Right atrium auricular region (tissue), 2 donors: ENCODE measurements at regions not wholly inside any gene's neighbourhood (a gene's known extent, or its start where the extent isn't known, plus 50 kb on each side); places are given as distances from the start of the nearest gene placed in this dataset.

ENCODE experiments used
- DNase-seq: peaks from one replicate; pipeline ENCODE4 v3.0.0-alpha.2; 2019; ENCODE audit warnings: low spot score
- H3K27ac ChIP-seq, 2 donors: fragments of 200-600 bp; sonication (generic); 1 replicate in 1 of 2; 2 replicates in 1 of 2; pipeline ENCODE4 v1.5.1; 2016 to 2019
- H3K27me3 ChIP-seq, 2 donors: fragments of 200-600 bp; sonication (generic); one replicate each; pipeline versions ENCODE4 v1.5.1 to v1.6.0; 2017 to 2019
- H3K36me3 ChIP-seq: fragments of 200-600 bp; sonication (generic); one replicate; pipeline ENCODE4 v1.5.1; 2016
- H3K4me1 ChIP-seq, 2 donors: fragments of 200-600 bp; sonication (generic); one replicate each; pipeline versions ENCODE4 v1.5.1 to v1.6.0; 2017 to 2019
- H3K4me3 ChIP-seq, 2 donors: fragments of 200-600 bp; sonication (generic); 1 replicate in 1 of 2; 2 replicates in 1 of 2; pipeline ENCODE4 v1.5.1; 2017 to 2019; ENCODE audit warnings: mild to moderate bottlenecking in 1 of 2, moderate library complexity in 1 of 2
- H3K9me3 ChIP-seq, 2 donors: fragments of 200-600 bp; sonication (generic); one replicate each; pipeline ENCODE4 v1.5.1; 2019
- TF ChIP-seq, protein P1 (sequence below), 2 donors: fragments of 200-600 bp; sonication (generic); IDR thresholded peaks; one replicate each; pipeline ENCODE4 v1.5.1; 2019; ENCODE audit warnings: antibody characterized with exemption in 2 of 2

DNA sequence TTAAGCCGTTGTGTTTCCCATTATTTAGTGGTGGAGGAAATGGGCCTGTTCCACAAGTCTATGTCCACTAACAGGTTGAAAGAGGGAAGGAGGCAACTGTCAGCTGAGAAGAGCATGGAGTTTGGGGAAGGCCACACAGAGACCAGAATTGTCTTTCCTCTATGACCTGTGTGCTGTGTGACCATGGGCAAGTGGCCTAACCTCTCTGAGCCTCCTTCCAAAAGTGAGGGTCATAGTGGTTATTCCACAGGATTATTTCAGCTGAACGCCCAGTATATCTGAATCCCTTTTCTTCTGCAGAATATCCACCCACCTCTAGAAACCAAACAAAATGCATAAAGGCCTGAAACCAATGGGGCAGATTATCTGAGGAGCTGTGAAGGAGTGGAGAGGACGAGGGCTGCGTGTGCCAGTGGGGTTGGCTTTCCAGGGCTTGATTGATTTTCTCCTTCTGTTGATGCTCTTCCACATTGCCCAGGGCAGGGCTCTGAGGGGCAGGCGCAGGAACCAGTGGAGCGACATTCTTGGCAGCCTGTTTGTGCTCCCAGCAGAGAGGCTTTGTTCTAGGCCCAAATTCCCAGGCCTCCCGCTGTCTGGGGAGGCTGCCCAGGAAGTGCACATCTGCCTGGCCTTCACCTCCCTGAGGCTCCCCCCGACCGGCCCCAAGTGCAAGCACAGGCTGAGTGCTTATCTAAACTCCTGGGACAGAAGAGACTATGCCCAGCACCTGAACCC is 452.7 kb downstream of the BCL11B start:
- Histone ChIP-seq H3K27ac (no peak overlapping the region), H3K36me3 (no peaks in the 10 kb centered on the region), H3K9me3 (no peaks in the 10 kb centered on the region), H3K27me3 (no peaks in the 10 kb centered on the region), H3K4me3 (no peak overlapping the region), H3K4me1 (no peaks in the 10 kb centered on the region)
- no peak for DNase-seq
- TF ChIP-seq, protein P1, sequence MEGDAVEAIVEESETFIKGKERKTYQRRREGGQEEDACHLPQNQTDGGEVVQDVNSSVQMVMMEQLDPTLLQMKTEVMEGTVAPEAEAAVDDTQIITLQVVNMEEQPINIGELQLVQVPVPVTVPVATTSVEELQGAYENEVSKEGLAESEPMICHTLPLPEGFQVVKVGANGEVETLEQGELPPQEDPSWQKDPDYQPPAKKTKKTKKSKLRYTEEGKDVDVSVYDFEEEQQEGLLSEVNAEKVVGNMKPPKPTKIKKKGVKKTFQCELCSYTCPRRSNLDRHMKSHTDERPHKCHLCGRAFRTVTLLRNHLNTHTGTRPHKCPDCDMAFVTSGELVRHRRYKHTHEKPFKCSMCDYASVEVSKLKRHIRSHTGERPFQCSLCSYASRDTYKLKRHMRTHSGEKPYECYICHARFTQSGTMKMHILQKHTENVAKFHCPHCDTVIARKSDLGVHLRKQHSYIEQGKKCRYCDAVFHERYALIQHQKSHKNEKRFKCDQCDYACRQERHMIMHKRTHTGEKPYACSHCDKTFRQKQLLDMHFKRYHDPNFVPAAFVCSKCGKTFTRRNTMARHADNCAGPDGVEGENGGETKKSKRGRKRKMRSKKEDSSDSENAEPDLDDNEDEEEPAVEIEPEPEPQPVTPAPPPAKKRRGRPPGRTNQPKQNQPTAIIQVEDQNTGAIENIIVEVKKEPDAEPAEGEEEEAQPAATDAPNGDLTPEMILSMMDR (IDR thresholded peaks at IDR 0.05), result no peak

DNA sequence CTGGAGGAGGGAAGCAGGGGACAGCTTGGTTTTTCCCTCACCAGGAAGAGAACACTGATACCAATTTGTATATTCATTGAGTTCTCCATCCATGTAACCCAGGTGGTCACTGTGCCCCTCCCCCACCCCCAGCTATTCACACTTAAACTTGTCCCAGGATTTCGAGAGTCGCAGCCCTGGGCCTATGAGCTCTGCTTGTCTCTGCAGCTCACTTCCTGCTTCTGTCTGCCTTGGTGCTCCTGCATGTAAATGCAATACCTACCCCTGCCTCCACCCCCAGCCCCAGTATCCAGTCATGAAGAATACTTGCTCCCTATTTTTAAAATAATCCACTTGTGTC is 452.2 kb downstream of the BCL11B start:
- H3K36me3 ChIP-seq, result no peaks in the 10 kb centered on the region
- no peak for DNase-seq
- no peaks in the 10 kb centered on the region for H3K9me3 ChIP-seq
- TF ChIP-seq, protein P1 (IDR thresholded peaks at IDR 0.05), result no peak
- no peaks in the 10 kb centered on the region for H3K27me3 ChIP-seq
- H3K27ac ChIP-seq, result no peak overlapping the region
- no peaks in the 10 kb centered on the region for H3K4me1 ChIP-seq
- H3K4me3 ChIP-seq, result no peak overlapping the region

DNA sequence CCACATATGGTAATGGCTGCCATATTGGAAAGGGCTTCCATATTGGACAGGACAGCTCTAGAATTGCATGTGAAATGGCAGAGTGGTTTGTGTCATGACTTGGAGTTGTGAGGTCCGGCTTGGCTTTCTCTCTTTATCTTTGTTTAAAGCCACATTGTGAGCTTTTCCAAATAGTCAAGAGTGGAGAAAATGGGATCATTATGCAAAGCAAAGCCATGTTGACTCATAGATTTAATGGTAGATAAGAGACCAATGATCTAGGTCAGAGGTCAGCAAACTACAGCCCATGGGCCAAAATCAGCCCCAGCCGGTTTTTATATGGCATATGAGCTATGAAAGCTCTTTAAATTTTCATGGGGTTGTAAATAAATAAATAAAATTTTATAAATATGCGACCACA is 449.1 kb downstream of the BCL11B start:
- DNase-seq, result no peak
- no peaks in the 10 kb centered on the region for H3K4me1 ChIP-seq
- no peaks in the 10 kb centered on the region for H3K36me3 ChIP-seq
- no peak overlapping the region for H3K27ac ChIP-seq
- H3K9me3 ChIP-seq, result no peaks in the 10 kb centered on the region
- no peaks in the 10 kb centered on the region for H3K27me3 ChIP-seq
- TF ChIP-seq, protein P1 (IDR thresholded peaks at IDR 0.05), result no peak
- H3K4me3 ChIP-seq, result no peak overlapping the region

DNA sequence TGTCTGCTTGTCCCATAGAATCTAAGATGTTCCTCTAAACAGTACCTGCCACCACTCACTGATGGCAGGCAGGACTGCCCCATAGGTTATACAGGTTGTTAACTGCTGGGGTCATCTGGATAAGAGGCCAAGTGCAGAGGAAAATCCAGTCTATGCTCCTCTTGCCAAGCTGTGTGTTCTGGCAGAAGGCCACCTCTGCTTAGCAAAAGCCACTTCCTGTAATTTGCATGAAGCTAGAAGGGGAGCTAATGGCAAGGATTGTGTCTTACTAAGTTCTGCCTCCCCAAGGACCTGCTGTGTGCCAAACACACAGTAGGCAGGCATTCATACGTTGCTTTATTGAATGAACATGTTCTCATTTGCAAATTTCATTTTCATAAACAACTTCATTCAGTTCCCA is 445.4 kb downstream of the BCL11B start:
- Histone ChIP-seq H3K27ac (no peak overlapping the region), H3K4me3 (no peak overlapping the region), H3K27me3 (no peaks in the 10 kb centered on the region), H3K4me1 (no peaks in the 10 kb centered on the region), H3K9me3 (no peaks in the 10 kb centered on the region), H3K36me3 (no peaks in the 10 kb centered on the region)
- TF ChIP-seq, protein P1 (IDR thresholded peaks at IDR 0.05), result no peak
- DNase-seq, result no peak

DNA sequence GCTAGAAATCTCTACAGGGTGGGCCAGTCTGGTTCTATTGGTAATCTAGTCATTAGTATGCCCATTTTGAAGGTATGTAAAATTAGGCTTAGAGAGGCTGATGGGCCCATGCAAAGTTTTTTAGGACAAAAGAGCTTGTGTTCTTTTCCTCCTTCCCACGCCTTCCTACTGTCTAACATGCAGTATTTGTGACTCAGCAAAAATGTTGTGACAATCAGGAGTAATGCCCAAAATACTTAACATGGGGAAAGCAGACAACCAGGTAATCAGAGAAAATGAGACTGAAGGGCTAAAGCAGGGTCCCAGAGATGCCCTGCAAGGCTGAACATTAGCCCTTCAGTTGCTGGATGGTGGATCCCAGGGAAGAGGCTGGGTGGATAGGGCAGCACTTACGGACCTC is 437.9 kb downstream of the BCL11B start:
- no peaks in the 10 kb centered on the region for H3K9me3 ChIP-seq
- H3K27me3 ChIP-seq, result no peaks in the 10 kb centered on the region
- H3K36me3 ChIP-seq, result no peaks in the 10 kb centered on the region
- TF ChIP-seq, protein P1 (IDR thresholded peaks at IDR 0.05), result no peak
- no peak overlapping the region for H3K4me3 ChIP-seq
- no peak overlapping the region for H3K27ac ChIP-seq
- H3K4me1 ChIP-seq, result no peaks in the 10 kb centered on the region
- DNase-seq, result no peak
